A549 (cell line): ENCODE measurements at regions not wholly inside any gene's neighbourhood (a gene's known extent, or its start where the extent isn't known, plus 50 kb on each side); places are given as distances from the start of the nearest gene placed in this dataset.

Experiments
- BHLHE40 ChIP-seq: IDR thresholded peaks from 2 replicates; pipeline ENCODE4 v1.6.1; 2012; ENCODE audit warnings: low read depth, low read length, inconsistent platforms
- CEBPB ChIP-seq, 2 experiments: fragments of >200 bp in 1 of 2; sonication (Bioruptor Twin) in 1 of 2; formaldehyde crosslinking in 1 of 2; IDR thresholded peaks; 2 replicates each; pipeline ENCODE4 v1.6.1; 2012 to 2016
- CTCF ChIP-seq: fragments of >200 bp; sonication (Bioruptor Twin); formaldehyde crosslinking; IDR thresholded peaks from 3 replicates; pipeline ENCODE4 v1.5.1; 2016
- RCOR1 ChIP-seq: fragments of 150-350 bp; IDR thresholded peaks from 2 replicates; pipeline ENCODE4 v1.6.1; 2014; ENCODE audit warnings: antibody characterized with exemption, low read length, low read depth
- ZFP36 ChIP-seq: fragments of 450-650 bp; IDR thresholded peaks from 2 replicates; pipeline ENCODE4 v1.6.1; 2014; ENCODE audit warnings: borderline replicate concordance; ENCODE audit not compliant: partially characterized antibody
- TF ChIP-seq, protein P1 (sequence below): IDR thresholded peaks from 2 replicates; pipeline ENCODE4 v1.6.1; 2012

DNA sequence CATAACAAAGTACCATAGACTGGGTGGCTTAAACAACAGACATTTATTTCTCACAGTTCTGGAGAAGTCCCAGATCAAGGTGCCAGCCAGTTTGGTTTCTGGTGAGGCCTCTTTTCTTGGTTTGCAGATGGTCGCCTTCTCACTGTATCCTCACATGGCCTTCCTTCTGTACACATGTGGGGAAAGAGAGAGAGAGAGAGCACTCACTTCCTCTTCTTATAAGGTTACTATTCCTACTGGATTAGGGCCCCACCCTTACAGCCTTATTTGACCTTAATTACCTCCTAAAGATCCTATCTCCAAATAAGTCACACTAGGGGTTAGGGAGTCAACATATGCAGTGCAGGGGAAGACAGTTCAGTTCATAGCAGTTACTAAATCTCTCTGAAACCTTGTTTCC, 205.6 kb upstream of the GDNF start:
- no peak for TF ChIP-seq CTCF
- no peak for TF ChIP-seq CEBPB (IDR thresholded peaks at IDR 0.05)
- TF ChIP-seq, protein P1, sequence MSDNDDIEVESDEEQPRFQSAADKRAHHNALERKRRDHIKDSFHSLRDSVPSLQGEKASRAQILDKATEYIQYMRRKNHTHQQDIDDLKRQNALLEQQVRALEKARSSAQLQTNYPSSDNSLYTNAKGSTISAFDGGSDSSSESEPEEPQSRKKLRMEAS: no peak
- TF ChIP-seq RCOR1: no peak
- no peak for TF ChIP-seq BHLHE40
- no peak for TF ChIP-seq ZFP36
